HEK293 (cell line): ENCODE measurements at regions not wholly inside any gene's neighbourhood (a gene's known extent, or its start where the extent isn't known, plus 50 kb on each side); places are given as distances from the start of the nearest gene placed in this dataset.

ENCODE experiments used
- CTCF ChIA-PET: fragments of 350-600 bp; formaldehyde crosslinking; extraction: SDS; loops from one replicate; lab custom pipeline; 2021; ENCODE audit warnings: antibody characterized with exemption; lab: Yijun Ruan, JAX
- POLR2A ChIA-PET: fragments of 300-600 bp; formaldehyde crosslinking; extraction: SDS; loops from one replicate; lab custom pipeline; 2020; ENCODE audit warnings: antibody characterized with exemption, inconsistent platforms; lab: Yijun Ruan, JAX
- H3K27ac ChIP-seq: fragments of 200-500 bp; sonication (Bioruptor generic); 2 replicates; pipeline ENCODE4 v1.5.1; 2014; ENCODE audit warnings: low read depth, low read length, control low read depth, inconsistent platforms; ENCODE audit errors: extremely low read depth
- H3K36me3 ChIP-seq, 2 experiments: fragments of 200-500 bp in 1 of 2; sonication (Bioruptor generic) in 1 of 2; 1 replicate in 1 of 2; 2 replicates in 1 of 2; pipeline ENCODE4 v1.5.1; 2014 to 2017; ENCODE audit warnings: inconsistent platforms in 2 of 2, low read length in 2 of 2; ENCODE audit not compliant: control insufficient read depth in 2 of 2, insufficient read depth in 1 of 2
- H3K4me1 ChIP-seq: fragments of 200-500 bp; sonication (Bioruptor generic); 2 replicates; pipeline ENCODE4 v1.5.1; 2014; ENCODE audit warnings: mild to moderate bottlenecking, low read length, inconsistent platforms; ENCODE audit not compliant: control insufficient read depth, insufficient read depth
- H3K4me3 ChIP-seq: 2 replicates; pipeline ENCODE4 v1.5.1; 2011; ENCODE audit warnings: low read depth, mild to moderate bottlenecking, control low read depth, low read length, moderate library complexity
- H3K9me3 ChIP-seq: fragments of 200-500 bp; sonication (Bioruptor generic); 2 replicates; pipeline ENCODE4 v1.5.1; 2014; ENCODE audit warnings: low read depth, low read length, inconsistent platforms; ENCODE audit not compliant: control insufficient read depth, insufficient read depth
- HOXC10 ChIP-seq: sonication (generic); formaldehyde crosslinking; IDR thresholded peaks from 2 replicates; pipeline ENCODE4 v1.8.1; 2023; ENCODE audit warnings: mild to moderate bottlenecking, missing genetic modification reagents
- YY2 ChIP-seq: fragments of 450-650 bp; formaldehyde crosslinking; IDR thresholded peaks from 2 replicates; pipeline ENCODE4 v1.5.1; 2016; ENCODE audit warnings: missing biosample characterization, missing genetic modification characterization
- ZFHX2 ChIP-seq: fragments of 450-650 bp; formaldehyde crosslinking; conservative IDR thresholded peaks from 2 replicates; pipeline ENCODE4 v1.5.1; 2016; ENCODE audit warnings: missing biosample characterization, missing genetic modification characterization
- ZFP69B ChIP-seq: fragments of 450-650 bp; formaldehyde crosslinking; IDR thresholded peaks from 2 replicates; pipeline ENCODE4 v1.5.1; 2016; ENCODE audit warnings: missing biosample characterization, missing genetic modification characterization
- ZNF155 ChIP-seq: fragments of 450-650 bp; formaldehyde crosslinking; IDR thresholded peaks from 2 replicates; pipeline ENCODE4 v1.5.1; 2016; ENCODE audit warnings: missing biosample characterization, missing genetic modification characterization
- ZNF214 ChIP-seq: fragments of 450-650 bp; formaldehyde crosslinking; IDR thresholded peaks from 2 replicates; pipeline ENCODE4 v1.5.1; 2017; ENCODE audit warnings: missing biosample characterization, mild to moderate bottlenecking, missing genetic modification characterization, borderline replicate concordance
- ZNF266 ChIP-seq: fragments of 450-650 bp; formaldehyde crosslinking; IDR thresholded peaks from 2 replicates; pipeline ENCODE4 v1.5.1; 2016; ENCODE audit warnings: missing biosample characterization, missing genetic modification characterization, low read depth
- ZNF558 ChIP-seq: fragments of 450-650 bp; formaldehyde crosslinking; IDR thresholded peaks from 2 replicates; pipeline ENCODE4 v1.5.1; 2016; ENCODE audit warnings: missing biosample characterization, missing genetic modification characterization
- ZNF561 ChIP-seq: fragments of 450-650 bp; IDR thresholded peaks from 2 replicates; pipeline ENCODE4 v1.5.1; 2018; ENCODE audit warnings: missing biosample characterization, missing genetic modification characterization, borderline replicate concordance
- ZNF585B ChIP-seq: fragments of 450-650 bp; formaldehyde crosslinking; IDR thresholded peaks from 2 replicates; pipeline ENCODE4 v1.5.1; 2016; ENCODE audit warnings: missing biosample characterization, missing genetic modification characterization
- ZNF654 ChIP-seq: fragments of 450-650 bp; formaldehyde crosslinking; IDR thresholded peaks from 2 replicates; pipeline ENCODE4 v1.5.1; 2016; ENCODE audit warnings: low read depth, missing biosample characterization, missing genetic modification characterization
- ZNF677 ChIP-seq: fragments of 450-650 bp; IDR thresholded peaks from 2 replicates; pipeline ENCODE4 v1.5.0; 2018; ENCODE audit warnings: missing biosample characterization, mild to moderate bottlenecking, missing genetic modification characterization, moderate library complexity
- ZNF707 ChIP-seq: fragments of 450-650 bp; formaldehyde crosslinking; IDR thresholded peaks from 2 replicates; pipeline ENCODE4 v1.5.1; 2016; ENCODE audit warnings: missing biosample characterization, missing genetic modification characterization
- ZNF768 ChIP-seq: fragments of 450-650 bp; formaldehyde crosslinking; IDR thresholded peaks from 2 replicates; pipeline ENCODE4 v1.5.1; 2018; ENCODE audit warnings: missing biosample characterization, mild to moderate bottlenecking, missing genetic modification characterization
- ZNF777 ChIP-seq: fragments of 450-650 bp; formaldehyde crosslinking; IDR thresholded peaks from 2 replicates; pipeline ENCODE4 v1.5.1; 2017; ENCODE audit warnings: missing biosample characterization, missing genetic modification characterization, borderline replicate concordance
- ZSCAN30 ChIP-seq: fragments of 450-650 bp; IDR thresholded peaks from 2 replicates; pipeline ENCODE4 v1.5.1; 2018; ENCODE audit warnings: missing biosample characterization, mild to moderate bottlenecking, missing genetic modification characterization, moderate library complexity
- TF ChIP-seq, protein P1 (sequence below): fragments of 450-650 bp; formaldehyde crosslinking; IDR thresholded peaks from 2 replicates; pipeline ENCODE4 v1.5.1; 2016; ENCODE audit warnings: missing biosample characterization, missing genetic modification characterization
- TF ChIP-seq, protein P2 (sequence below): fragments of 450-650 bp; formaldehyde crosslinking; IDR thresholded peaks from 2 replicates; pipeline ENCODE4 v1.5.1; 2017; ENCODE audit warnings: missing biosample characterization, missing genetic modification characterization
- TF ChIP-seq, protein P3 (sequence below): fragments of 450-650 bp; formaldehyde crosslinking; IDR thresholded peaks from 2 replicates; pipeline ENCODE4 v1.5.1; 2016; ENCODE audit warnings: missing biosample characterization, missing genetic modification characterization
- TF ChIP-seq, protein P4 (sequence below): fragments of 450-650 bp; formaldehyde crosslinking; optimal IDR thresholded peaks from 2 replicates; pipeline ENCODE3; 2016; ENCODE audit warnings: missing biosample characterization, mild to moderate bottlenecking, missing genetic modification characterization
- TF ChIP-seq, protein P5 (sequence below): fragments of 450-650 bp; formaldehyde crosslinking; IDR thresholded peaks from 2 replicates; pipeline ENCODE4 v1.5.0; 2017; ENCODE audit warnings: missing biosample characterization, missing genetic modification characterization, borderline replicate concordance
- TF ChIP-seq, protein P6 (sequence below): fragments of 450-650 bp; formaldehyde crosslinking; IDR thresholded peaks from 2 replicates; pipeline ENCODE4 v1.5.1; 2016; ENCODE audit warnings: missing biosample characterization, missing genetic modification characterization

DNA sequence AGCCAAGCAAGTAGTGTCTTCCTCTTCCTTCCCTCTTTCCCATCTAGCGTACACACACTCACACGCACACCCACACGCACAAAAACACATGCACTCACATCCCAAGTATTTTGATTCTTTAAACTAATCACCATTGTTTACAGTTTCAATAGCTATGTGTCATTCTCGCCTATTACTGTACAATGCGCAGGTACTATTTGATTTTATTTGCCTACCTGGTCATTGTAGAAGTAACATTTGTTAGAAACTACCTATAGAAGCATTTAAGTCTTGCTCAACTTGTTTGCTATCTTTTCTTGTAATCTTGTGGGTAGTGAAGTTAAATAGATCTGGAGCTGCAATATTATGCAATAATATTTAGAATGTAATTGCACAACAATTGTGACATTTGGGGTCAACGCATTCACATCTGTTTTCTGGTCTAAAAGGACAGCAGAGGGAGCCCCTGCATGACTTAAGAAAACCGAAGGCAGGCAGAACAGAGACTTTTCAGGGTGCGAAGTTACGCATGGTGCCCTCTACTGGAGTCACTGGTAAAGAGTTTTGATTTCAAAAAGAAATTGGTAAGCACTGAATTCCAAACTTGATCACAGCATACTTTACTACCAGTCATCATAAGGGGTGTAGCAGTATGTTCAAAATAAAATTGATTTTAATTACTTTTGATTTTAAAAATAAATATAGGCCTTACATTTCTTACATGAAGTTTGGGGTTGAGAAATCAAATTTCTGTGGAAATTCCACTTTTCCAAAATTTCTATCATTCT, 503.3 kb upstream of the FAM241A start (continued):
- TF ChIP-seq, protein P1, sequence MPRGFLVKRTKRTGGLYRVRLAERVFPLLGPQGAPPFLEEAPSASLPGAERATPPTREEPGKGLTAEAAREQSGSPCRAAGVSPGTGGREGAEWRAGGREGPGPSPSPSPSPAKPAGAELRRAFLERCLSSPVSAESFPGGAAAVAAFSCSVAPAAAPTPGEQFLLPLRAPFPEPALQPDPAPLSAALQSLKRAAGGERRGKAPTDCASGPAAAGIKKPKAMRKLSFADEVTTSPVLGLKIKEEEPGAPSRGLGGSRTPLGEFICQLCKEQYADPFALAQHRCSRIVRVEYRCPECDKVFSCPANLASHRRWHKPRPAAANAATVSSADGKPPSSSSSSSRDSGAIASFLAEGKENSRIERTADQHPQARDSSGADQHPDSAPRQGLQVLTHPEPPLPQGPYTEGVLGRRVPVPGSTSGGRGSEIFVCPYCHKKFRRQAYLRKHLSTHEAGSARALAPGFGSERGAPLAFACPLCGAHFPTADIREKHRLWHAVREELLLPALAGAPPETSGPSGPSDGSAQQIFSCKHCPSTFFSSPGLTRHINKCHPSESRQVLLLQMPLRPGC (tag by site-specific recombination): no peak
- TF ChIP-seq ZNF654 (tag by site-specific recombination) (peak; percentile 88), ZNF558 (tag by site-specific recombination) (no peak), YY2 (tag by site-specific recombination) (no peak), ZNF214 (tag by site-specific recombination) (no peak), ZNF266 (tag by site-specific recombination) (no peak), ZNF707 (tag by site-specific recombination) (no peak), ZNF585B (tag by site-specific recombination) (no peak), ZFHX2 (no peak), ZSCAN30 (tag by site-specific recombination) (peak; percentile 56; the same call in 1 of the 2 replicates), ZNF768 (tag by site-specific recombination) (0 out of 2 replicates have a peak, but pooled peaks have one; percentile 14), HOXC10 (CRISPR knock-in tag) (no peak), ZNF155 (tag by site-specific recombination) (no peak)
- TF ChIP-seq, protein P2, sequence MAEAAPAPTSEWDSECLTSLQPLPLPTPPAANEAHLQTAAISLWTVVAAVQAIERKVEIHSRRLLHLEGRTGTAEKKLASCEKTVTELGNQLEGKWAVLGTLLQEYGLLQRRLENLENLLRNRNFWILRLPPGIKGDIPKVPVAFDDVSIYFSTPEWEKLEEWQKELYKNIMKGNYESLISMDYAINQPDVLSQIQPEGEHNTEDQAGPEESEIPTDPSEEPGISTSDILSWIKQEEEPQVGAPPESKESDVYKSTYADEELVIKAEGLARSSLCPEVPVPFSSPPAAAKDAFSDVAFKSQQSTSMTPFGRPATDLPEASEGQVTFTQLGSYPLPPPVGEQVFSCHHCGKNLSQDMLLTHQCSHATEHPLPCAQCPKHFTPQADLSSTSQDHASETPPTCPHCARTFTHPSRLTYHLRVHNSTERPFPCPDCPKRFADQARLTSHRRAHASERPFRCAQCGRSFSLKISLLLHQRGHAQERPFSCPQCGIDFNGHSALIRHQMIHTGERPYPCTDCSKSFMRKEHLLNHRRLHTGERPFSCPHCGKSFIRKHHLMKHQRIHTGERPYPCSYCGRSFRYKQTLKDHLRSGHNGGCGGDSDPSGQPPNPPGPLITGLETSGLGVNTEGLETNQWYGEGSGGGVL: no peak
- TF ChIP-seq, protein P3, sequence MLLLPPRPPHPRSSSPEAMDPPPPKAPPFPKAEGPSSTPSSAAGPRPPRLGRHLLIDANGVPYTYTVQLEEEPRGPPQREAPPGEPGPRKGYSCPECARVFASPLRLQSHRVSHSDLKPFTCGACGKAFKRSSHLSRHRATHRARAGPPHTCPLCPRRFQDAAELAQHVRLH (tag by site-specific recombination): no peak
- TF ChIP-seq, protein P4, sequence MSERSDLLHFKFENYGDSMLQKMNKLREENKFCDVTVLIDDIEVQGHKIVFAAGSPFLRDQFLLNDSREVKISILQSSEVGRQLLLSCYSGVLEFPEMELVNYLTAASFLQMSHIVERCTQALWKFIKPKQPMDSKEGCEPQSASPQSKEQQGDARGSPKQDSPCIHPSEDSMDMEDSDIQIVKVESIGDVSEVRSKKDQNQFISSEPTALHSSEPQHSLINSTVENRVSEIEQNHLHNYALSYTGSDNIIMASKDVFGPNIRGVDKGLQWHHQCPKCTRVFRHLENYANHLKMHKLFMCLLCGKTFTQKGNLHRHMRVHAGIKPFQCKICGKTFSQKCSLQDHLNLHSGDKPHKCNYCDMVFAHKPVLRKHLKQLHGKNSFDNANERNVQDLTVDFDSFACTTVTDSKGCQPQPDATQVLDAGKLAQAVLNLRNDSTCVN (tag by site-specific recombination): no peak

DNA sequence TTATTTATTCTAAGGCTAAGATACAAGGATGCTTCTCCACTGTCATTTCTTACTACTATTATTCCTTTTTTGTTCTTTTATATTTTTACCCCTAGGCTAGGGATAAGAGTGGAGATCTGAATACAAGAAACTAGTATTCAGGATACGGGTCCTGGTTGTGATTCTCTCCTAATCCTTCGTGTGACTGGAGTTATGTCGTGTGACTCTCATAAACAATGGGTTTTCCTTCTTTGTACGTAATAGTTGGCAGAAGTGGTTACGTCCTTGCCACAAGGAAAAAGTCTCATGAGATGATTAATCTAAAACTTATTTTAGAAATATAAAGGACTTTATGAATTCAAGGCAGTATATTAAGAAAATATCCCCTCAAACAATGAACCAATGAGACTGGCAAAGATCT, 497.2 kb upstream of the FAM241A start:
- POLR2A ChIA-PET: no interaction called here
- Histone ChIP-seq H3K4me1 (no peaks in the 10 kb centered on the region), H3K9me3 (no peaks in the 10 kb centered on the region), H3K4me3 (no peak overlapping the region), H3K36me3 (no peaks in the 10 kb centered on the region), H3K27ac (no peak overlapping the region)
- CTCF ChIA-PET: interaction anchor here (1.0 kb wide), 1 partner anchor 130 kb away, joined by 3 read pairs; no protein-coding TSS in a partner anchor
- TF ChIP-seq ZNF677 (tag by site-specific recombination) (no peak), ZNF777 (tag by site-specific recombination) (no peak), ZNF561 (tag by site-specific recombination) (no peak), ZFP69B (no peak), ZNF558 (tag by site-specific recombination) (no peak)
- TF ChIP-seq, protein P5, sequence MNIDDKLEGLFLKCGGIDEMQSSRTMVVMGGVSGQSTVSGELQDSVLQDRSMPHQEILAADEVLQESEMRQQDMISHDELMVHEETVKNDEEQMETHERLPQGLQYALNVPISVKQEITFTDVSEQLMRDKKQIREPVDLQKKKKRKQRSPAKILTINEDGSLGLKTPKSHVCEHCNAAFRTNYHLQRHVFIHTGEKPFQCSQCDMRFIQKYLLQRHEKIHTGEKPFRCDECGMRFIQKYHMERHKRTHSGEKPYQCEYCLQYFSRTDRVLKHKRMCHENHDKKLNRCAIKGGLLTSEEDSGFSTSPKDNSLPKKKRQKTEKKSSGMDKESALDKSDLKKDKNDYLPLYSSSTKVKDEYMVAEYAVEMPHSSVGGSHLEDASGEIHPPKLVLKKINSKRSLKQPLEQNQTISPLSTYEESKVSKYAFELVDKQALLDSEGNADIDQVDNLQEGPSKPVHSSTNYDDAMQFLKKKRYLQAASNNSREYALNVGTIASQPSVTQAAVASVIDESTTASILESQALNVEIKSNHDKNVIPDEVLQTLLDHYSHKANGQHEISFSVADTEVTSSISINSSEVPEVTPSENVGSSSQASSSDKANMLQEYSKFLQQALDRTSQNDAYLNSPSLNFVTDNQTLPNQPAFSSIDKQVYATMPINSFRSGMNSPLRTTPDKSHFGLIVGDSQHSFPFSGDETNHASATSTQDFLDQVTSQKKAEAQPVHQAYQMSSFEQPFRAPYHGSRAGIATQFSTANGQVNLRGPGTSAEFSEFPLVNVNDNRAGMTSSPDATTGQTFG: no peak
- TF ChIP-seq, protein P6, sequence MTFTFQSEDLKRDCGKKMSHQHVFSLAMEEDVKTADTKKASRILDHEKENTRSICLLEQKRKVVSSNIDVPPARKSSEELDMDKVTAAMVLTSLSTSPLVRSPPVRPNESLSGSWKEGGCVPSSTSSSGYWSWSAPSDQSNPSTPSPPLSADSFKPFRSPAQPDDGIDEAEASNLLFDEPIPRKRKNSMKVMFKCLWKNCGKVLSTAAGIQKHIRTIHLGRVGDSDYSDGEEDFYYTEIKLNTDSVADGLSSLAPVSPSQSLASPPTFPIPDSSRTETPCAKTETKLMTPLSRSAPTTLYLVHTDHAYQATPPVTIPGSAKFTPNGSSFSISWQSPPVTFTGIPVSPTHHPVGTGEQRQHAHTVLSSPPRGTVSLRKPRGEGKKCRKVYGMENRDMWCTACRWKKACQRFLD (tag by site-specific recombination): no peak
